ENCODE measurements at regions not wholly inside any gene's neighbourhood (a gene's known extent, or its start where the extent isn't known, plus 50 kb on each side); places are given as distances from the start of the nearest gene placed in this dataset.

GRCh38 chr1:56200442-56200841 lies 378.9 kb downstream of the PLPP3 start:
- TF ChIP-seq, protein P1, sequence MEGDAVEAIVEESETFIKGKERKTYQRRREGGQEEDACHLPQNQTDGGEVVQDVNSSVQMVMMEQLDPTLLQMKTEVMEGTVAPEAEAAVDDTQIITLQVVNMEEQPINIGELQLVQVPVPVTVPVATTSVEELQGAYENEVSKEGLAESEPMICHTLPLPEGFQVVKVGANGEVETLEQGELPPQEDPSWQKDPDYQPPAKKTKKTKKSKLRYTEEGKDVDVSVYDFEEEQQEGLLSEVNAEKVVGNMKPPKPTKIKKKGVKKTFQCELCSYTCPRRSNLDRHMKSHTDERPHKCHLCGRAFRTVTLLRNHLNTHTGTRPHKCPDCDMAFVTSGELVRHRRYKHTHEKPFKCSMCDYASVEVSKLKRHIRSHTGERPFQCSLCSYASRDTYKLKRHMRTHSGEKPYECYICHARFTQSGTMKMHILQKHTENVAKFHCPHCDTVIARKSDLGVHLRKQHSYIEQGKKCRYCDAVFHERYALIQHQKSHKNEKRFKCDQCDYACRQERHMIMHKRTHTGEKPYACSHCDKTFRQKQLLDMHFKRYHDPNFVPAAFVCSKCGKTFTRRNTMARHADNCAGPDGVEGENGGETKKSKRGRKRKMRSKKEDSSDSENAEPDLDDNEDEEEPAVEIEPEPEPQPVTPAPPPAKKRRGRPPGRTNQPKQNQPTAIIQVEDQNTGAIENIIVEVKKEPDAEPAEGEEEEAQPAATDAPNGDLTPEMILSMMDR (conservative IDR thresholded peaks at IDR 0.05; ENCODE audit: low read length) = no peak
- TF ChIP-seq EZH2phosphoT487 (IDR thresholded peaks at IDR 0.05; ENCODE audit: borderline replicate concordance, low read depth, low read length) = no peak
